SU-DHL-6 (cell line): ENCODE measurements at regions not wholly inside any gene's neighbourhood (a gene's known extent, or its start where the extent isn't known, plus 50 kb on each side); places are given as distances from the start of the nearest gene placed in this dataset.

ENCODE experiments used
- H2AFZ ChIP-seq: fragments of 200-600 bp; sonication (generic); 2 replicates; pipeline ENCODE4 v1.6.1; 2014; ENCODE audit warnings: low read depth, mild to moderate bottlenecking, moderate library complexity, mixed read lengths, antibody characterized with exemption, low read length; ENCODE audit not compliant: severe bottlenecking
- H3F3A ChIP-seq: fragments of 200-600 bp; shearing (Covaris generic); 2 replicates; pipeline ENCODE4 v1.6.0; 2016; ENCODE audit warnings: antibody characterized with exemption, mild to moderate bottlenecking; ENCODE audit not compliant: insufficient read depth
- H3K27ac ChIP-seq: fragments of 200-600 bp; sonication (generic); 2 replicates; pipeline ENCODE4 v1.5.1; 2016; ENCODE audit warnings: low read depth, mild to moderate bottlenecking, low read length, moderate library complexity, mixed read lengths
- H3K27me3 ChIP-seq: fragments of 200-600 bp; sonication (generic), shearing (Covaris generic); 2 replicates; pipeline ENCODE4 v1.6.0; 2014; ENCODE audit warnings: mild to moderate bottlenecking, low read length
- H3K36me3 ChIP-seq: fragments of 200-600 bp; sonication (generic); 2 replicates; pipeline ENCODE4 v1.6.1; 2014; ENCODE audit warnings: mild to moderate bottlenecking, low read length, mixed read lengths
- H3K4me2 ChIP-seq: fragments of 300-600, 200-600 bp; shearing (Covaris generic), sonication (generic); 2 replicates; pipeline ENCODE4 v1.6.0; 2014; ENCODE audit warnings: low read length, low read depth, mild to moderate bottlenecking; ENCODE audit not compliant: poor library complexity, severe bottlenecking
- H3K4me3 ChIP-seq: fragments of 200-600 bp; sonication (generic); 2 replicates; pipeline ENCODE4 v1.5.1; 2014; ENCODE audit warnings: antibody characterized with exemption, low read length, mild to moderate bottlenecking, mixed read lengths; ENCODE audit not compliant: insufficient read depth, poor library complexity, severe bottlenecking
- H3K79me2 ChIP-seq: fragments of 200-600 bp; sonication (generic); 2 replicates; pipeline ENCODE4 v1.6.1; 2014; ENCODE audit warnings: mild to moderate bottlenecking, low read length, moderate library complexity; ENCODE audit not compliant: insufficient read depth
- H3K9ac ChIP-seq: fragments of 200-600 bp; sonication (generic); 2 replicates; pipeline ENCODE4 v1.7.0; 2014; ENCODE audit warnings: mild to moderate bottlenecking, low read length
- H3K9me2 ChIP-seq: fragments of 200-600 bp; sonication (generic); replicated peaks from 2 replicates; pipeline ENCODE4 v1.6.1; 2014; ENCODE audit warnings: low read length; ENCODE audit not compliant: insufficient read depth
- H3K9me3 ChIP-seq: fragments of 200-600 bp; sonication (generic); 2 replicates; pipeline ENCODE4 v1.6.1; 2014; ENCODE audit warnings: low read length, mixed read lengths; ENCODE audit not compliant: insufficient read depth
- H4K20me1 ChIP-seq: fragments of 200-600 bp; sonication (generic); 2 replicates; pipeline ENCODE4 v1.6.1; 2014; ENCODE audit warnings: low read depth, mild to moderate bottlenecking, antibody characterized with exemption, low read length, moderate library complexity, mixed read lengths
- EZH2phosphoT487 ChIP-seq: fragments of 200-600 bp; sonication (generic), shearing (Covaris generic); conservative IDR thresholded peaks from 2 replicates; pipeline ENCODE4 v1.6.1; 2018; ENCODE audit warnings: mild to moderate bottlenecking, antibody characterized with exemption, low read length, moderate library complexity, mixed read lengths
- TF ChIP-seq, protein P1 (sequence below): fragments of 200-600 bp; sonication (generic); IDR thresholded peaks from one replicate; pipeline ENCODE4 v1.5.1; 2017; ENCODE audit warnings: antibody characterized with exemption, mild to moderate bottlenecking, low read length, moderate library complexity; ENCODE audit not compliant: insufficient read depth, poor library complexity, severe bottlenecking

GRCh38 chr3:135805752-135806151, 159.8 kb upstream of the PPP2R3A start:
- Histone ChIP-seq H3K9me3 (no peaks in the 10 kb centered on the region), H4K20me1 (no peaks in the 10 kb centered on the region), H3K79me2 (no peaks in the 10 kb centered on the region), H3K9me2 (no peaks in the 10 kb centered on the region), H2AFZ (no peak overlapping the region), H3K9ac (no peak overlapping the region), H3K27me3 (no peaks in the 10 kb centered on the region), H3K27ac (no peak overlapping the region), H3K36me3 (no peaks in the 10 kb centered on the region), H3F3A (no peaks in the 10 kb centered on the region), H3K4me3 (no peak overlapping the region), H3K4me2 (no peak overlapping the region)
- no peak for TF ChIP-seq EZH2phosphoT487
- TF ChIP-seq, protein P1, sequence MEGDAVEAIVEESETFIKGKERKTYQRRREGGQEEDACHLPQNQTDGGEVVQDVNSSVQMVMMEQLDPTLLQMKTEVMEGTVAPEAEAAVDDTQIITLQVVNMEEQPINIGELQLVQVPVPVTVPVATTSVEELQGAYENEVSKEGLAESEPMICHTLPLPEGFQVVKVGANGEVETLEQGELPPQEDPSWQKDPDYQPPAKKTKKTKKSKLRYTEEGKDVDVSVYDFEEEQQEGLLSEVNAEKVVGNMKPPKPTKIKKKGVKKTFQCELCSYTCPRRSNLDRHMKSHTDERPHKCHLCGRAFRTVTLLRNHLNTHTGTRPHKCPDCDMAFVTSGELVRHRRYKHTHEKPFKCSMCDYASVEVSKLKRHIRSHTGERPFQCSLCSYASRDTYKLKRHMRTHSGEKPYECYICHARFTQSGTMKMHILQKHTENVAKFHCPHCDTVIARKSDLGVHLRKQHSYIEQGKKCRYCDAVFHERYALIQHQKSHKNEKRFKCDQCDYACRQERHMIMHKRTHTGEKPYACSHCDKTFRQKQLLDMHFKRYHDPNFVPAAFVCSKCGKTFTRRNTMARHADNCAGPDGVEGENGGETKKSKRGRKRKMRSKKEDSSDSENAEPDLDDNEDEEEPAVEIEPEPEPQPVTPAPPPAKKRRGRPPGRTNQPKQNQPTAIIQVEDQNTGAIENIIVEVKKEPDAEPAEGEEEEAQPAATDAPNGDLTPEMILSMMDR: no peak

GRCh38 chr3:135806317-135806716, 159.2 kb upstream of the PPP2R3A start:
- Histone ChIP-seq H3K9ac (no peak overlapping the region), H4K20me1 (no peaks in the 10 kb centered on the region), H3K79me2 (no peaks in the 10 kb centered on the region), H3F3A (no peaks in the 10 kb centered on the region), H2AFZ (no peak overlapping the region), H3K27ac (no peak overlapping the region), H3K27me3 (no peaks in the 10 kb centered on the region), H3K9me3 (no peaks in the 10 kb centered on the region), H3K9me2 (no peaks in the 10 kb centered on the region), H3K4me2 (no peak overlapping the region), H3K4me3 (no peak overlapping the region), H3K36me3 (no peaks in the 10 kb centered on the region)
- TF ChIP-seq, protein P1: no peak
- no peak for TF ChIP-seq EZH2phosphoT487

DNA sequence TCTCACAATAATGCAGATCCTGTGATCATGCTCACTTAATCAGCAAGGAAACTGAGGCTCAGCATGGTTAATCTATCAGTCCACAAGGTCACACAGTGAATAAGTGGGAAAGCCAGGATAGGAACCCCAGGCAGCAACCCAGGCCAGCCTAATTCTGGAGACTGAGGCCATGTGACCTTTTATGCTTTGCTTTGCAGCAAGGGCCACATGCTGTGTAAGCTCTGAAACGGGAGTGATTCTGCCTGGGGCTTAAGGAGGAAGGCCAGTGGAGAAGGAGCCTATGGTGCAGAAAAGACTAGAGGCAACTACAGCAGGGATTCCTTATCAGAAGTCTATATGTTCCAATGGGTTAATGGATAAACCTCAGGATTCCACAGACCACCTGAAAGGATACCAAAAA, 157.6 kb upstream of the PPP2R3A start:
- TF ChIP-seq, protein P1: no peak
- TF ChIP-seq EZH2phosphoT487: no peak
- H3K27me3 ChIP-seq: no peaks in the 10 kb centered on the region

More for the DNA sequence above, 157.6 kb upstream of the PPP2R3A start:
- no peaks in the 10 kb centered on the region for H3K36me3 ChIP-seq
- no peaks in the 10 kb centered on the region for H3K9me2 ChIP-seq
- no peak overlapping the region for H3K27ac ChIP-seq
- H3F3A ChIP-seq: no peaks in the 10 kb centered on the region
- no peaks in the 10 kb centered on the region for H3K79me2 ChIP-seq
- H3K4me3 ChIP-seq: no peak overlapping the region
- no peak overlapping the region for H2AFZ ChIP-seq
- no peak overlapping the region for H3K4me2 ChIP-seq
- no peak overlapping the region for H3K9ac ChIP-seq
- H3K9me3 ChIP-seq: no peaks in the 10 kb centered on the region
- H4K20me1 ChIP-seq: no peaks in the 10 kb centered on the region
